Loucy (cell line): ENCODE measurements at regions not wholly inside any gene's neighbourhood (a gene's known extent, or its start where the extent isn't known, plus 50 kb on each side); places are given as distances from the start of the nearest gene placed in this dataset.

Source experiments
- H2AFZ ChIP-seq: fragments of 200-600 bp; sonication (generic); 2 replicates; pipeline ENCODE4 v1.6.0; 2016; ENCODE audit warnings: antibody characterized with exemption, mild to moderate bottlenecking, low read length, moderate library complexity
- H3F3A ChIP-seq: fragments of 200-600 bp; 2 replicates; pipeline ENCODE4 v1.6.0; 2016; ENCODE audit warnings: antibody characterized with exemption, low read depth, mild to moderate bottlenecking
- H3K27me3 ChIP-seq: fragments of 200-600 bp; sonication (generic); 2 replicates; pipeline ENCODE4 v1.6.1; 2014; ENCODE audit warnings: low read length, mild to moderate bottlenecking; ENCODE audit not compliant: insufficient read depth, poor library complexity, severe bottlenecking
- H3K36me3 ChIP-seq: fragments of 200-600 bp; sonication (generic); 2 replicates; pipeline ENCODE4 v1.6.1; 2016; ENCODE audit warnings: low read length; ENCODE audit not compliant: insufficient read depth
- H3K4me1 ChIP-seq: fragments of 200-600 bp; sonication (generic); 2 replicates; pipeline ENCODE4 v1.5.1; 2014; ENCODE audit warnings: low read length, mild to moderate bottlenecking; ENCODE audit not compliant: insufficient read depth, poor library complexity, severe bottlenecking
- H3K4me2 ChIP-seq: fragments of 200-600 bp; sonication (generic); 2 replicates; pipeline ENCODE4 v1.6.0; 2014; ENCODE audit warnings: antibody characterized with exemption, low read length, low read depth, mild to moderate bottlenecking; ENCODE audit not compliant: poor library complexity, severe bottlenecking
- H3K4me3 ChIP-seq: fragments of 200-600 bp; sonication (generic); 2 replicates; pipeline ENCODE4 v1.5.1; 2014; ENCODE audit warnings: low read length, mild to moderate bottlenecking, mixed read lengths; ENCODE audit not compliant: poor library complexity, severe bottlenecking
- H3K79me2 ChIP-seq: fragments of 200-600 bp; sonication (generic); 2 replicates; pipeline ENCODE4 v1.6.1; 2014; ENCODE audit warnings: low read length; ENCODE audit not compliant: insufficient read depth
- H3K9ac ChIP-seq: fragments of 200-600 bp; sonication (generic); 2 replicates; pipeline ENCODE4 v1.6.0; 2014; ENCODE audit warnings: mild to moderate bottlenecking, low read depth, low read length, moderate library complexity; ENCODE audit not compliant: poor library complexity, severe bottlenecking
- H3K9me2 ChIP-seq: fragments of 200-600 bp; sonication (generic); replicated peaks from 2 replicates; pipeline ENCODE4 v1.6.1; 2016; ENCODE audit warnings: low read depth, low read length, mixed read lengths
- H3K9me3 ChIP-seq: fragments of 200-600 bp; sonication (generic); 2 replicates; pipeline ENCODE4 v1.6.1; 2014; ENCODE audit warnings: mild to moderate bottlenecking, antibody characterized with exemption, low read length, low read depth; ENCODE audit not compliant: insufficient read depth
- H4K20me1 ChIP-seq: fragments of 200-600 bp; sonication (generic); 2 replicates; pipeline ENCODE4 v1.6.0; 2014; ENCODE audit warnings: antibody characterized with exemption, low read length, mild to moderate bottlenecking; ENCODE audit not compliant: insufficient read depth, poor library complexity, severe bottlenecking
- EZH2phosphoT487 ChIP-seq: fragments of 200-600 bp; IDR thresholded peaks from 2 replicates; pipeline ENCODE4 v1.6.1; 2018; ENCODE audit warnings: antibody characterized with exemption, mild to moderate bottlenecking, moderate library complexity, borderline replicate concordance
- TF ChIP-seq, protein P1 (sequence below): fragments of 200-600 bp; sonication (generic); conservative IDR thresholded peaks from 2 replicates; pipeline ENCODE4 v1.5.1; 2014; ENCODE audit warnings: mild to moderate bottlenecking, antibody characterized with exemption, low read length

DNA sequence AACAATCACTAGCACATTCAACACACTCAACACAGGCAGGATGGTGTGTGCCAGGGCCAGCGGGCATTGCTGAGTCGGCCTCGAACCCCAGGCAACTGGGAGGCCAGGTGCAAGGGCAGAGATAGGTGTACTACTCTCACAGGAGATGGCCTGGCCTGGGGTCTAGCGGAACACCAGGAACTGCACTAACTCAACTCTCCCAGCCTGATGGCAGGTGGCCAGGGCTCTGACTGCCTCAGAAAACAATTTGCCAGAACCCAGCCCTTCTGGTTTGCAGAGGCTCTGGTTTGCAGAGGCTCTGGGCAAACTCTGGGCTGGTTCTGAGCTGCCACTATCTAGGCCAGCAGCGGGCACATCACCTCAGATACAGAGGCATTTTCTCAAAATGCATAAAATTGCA, 229.2 kb upstream of the CHRNA7 start:
- H3K79me2 ChIP-seq: no peaks in the 10 kb centered on the region
- H3K4me1 ChIP-seq: no peaks in the 10 kb centered on the region
- H3K27me3 ChIP-seq: no peaks in the 10 kb centered on the region
- no peak overlapping the region for H3K4me2 ChIP-seq
- no peaks in the 10 kb centered on the region for H3K36me3 ChIP-seq
- H3K9me2 ChIP-seq: no peaks in the 10 kb centered on the region
- H3K9me3 ChIP-seq: no peaks in the 10 kb centered on the region
- no peak overlapping the region for H3K4me3 ChIP-seq
- no peak for TF ChIP-seq EZH2phosphoT487
- TF ChIP-seq, protein P1, sequence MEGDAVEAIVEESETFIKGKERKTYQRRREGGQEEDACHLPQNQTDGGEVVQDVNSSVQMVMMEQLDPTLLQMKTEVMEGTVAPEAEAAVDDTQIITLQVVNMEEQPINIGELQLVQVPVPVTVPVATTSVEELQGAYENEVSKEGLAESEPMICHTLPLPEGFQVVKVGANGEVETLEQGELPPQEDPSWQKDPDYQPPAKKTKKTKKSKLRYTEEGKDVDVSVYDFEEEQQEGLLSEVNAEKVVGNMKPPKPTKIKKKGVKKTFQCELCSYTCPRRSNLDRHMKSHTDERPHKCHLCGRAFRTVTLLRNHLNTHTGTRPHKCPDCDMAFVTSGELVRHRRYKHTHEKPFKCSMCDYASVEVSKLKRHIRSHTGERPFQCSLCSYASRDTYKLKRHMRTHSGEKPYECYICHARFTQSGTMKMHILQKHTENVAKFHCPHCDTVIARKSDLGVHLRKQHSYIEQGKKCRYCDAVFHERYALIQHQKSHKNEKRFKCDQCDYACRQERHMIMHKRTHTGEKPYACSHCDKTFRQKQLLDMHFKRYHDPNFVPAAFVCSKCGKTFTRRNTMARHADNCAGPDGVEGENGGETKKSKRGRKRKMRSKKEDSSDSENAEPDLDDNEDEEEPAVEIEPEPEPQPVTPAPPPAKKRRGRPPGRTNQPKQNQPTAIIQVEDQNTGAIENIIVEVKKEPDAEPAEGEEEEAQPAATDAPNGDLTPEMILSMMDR: no peak
- no peaks in the 10 kb centered on the region for H3F3A ChIP-seq
- H4K20me1 ChIP-seq: no peaks in the 10 kb centered on the region
- no peak overlapping the region for H2AFZ ChIP-seq
- no peak overlapping the region for H3K9ac ChIP-seq

DNA sequence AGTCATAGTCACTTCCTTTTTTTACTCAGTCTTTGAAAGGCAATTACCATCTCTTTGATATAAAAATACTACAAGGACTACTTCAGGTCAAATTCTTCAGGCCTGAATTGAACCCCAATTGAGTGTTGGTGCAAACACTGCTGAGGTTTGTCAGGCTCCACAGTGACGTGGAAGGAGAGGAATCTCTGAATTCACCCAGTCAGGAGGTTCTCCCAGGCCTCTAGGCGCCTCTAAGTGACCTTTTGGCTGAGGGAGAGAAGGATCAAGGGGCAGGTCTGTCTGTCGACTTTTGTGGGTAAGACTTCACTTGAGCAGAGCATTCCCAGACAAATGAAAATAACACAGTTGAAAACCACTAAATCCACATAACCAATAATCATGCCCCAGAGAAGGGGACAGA, 227.6 kb upstream of the CHRNA7 start:
- Histone ChIP-seq H3F3A (no peaks in the 10 kb centered on the region), H3K79me2 (no peaks in the 10 kb centered on the region), H3K36me3 (no peaks in the 10 kb centered on the region), H3K4me3 (no peak overlapping the region), H2AFZ (no peak overlapping the region), H3K4me1 (no peaks in the 10 kb centered on the region), H3K27me3 (no peaks in the 10 kb centered on the region), H3K9me3 (no peaks in the 10 kb centered on the region), H3K9me2 (no peaks in the 10 kb centered on the region), H3K4me2 (no peak overlapping the region), H3K9ac (no peak overlapping the region), H4K20me1 (no peaks in the 10 kb centered on the region)
- no peak for TF ChIP-seq EZH2phosphoT487
- TF ChIP-seq, protein P1: no peak

DNA sequence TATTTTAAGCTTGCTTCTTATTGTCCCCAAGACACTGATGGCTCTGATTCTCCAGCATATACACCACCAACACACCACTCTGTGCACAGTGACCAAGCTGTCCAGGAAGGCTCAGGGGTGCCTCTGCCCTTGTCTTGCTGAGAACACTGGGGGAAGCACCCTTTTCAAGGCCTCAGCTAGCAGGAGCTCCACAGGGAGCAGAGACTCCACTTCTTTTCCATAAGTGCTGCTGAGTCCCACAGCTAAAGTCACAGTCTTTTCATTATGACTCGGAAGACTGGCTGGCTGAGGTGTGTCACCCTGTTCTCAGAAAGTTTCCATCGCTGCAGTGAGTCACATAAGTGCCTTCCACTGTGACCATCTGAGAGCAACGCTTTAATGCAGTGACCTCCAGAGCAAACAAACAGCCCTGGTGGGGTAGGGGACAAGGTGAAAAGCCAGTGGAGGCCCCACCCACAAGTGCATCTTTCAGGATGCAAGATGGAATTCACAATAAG, 226.9 kb upstream of the CHRNA7 start:
- Histone ChIP-seq H3K27me3 (no peaks in the 10 kb centered on the region), H3K9ac (no peak overlapping the region), H3K79me2 (no peaks in the 10 kb centered on the region), H3K36me3 (no peaks in the 10 kb centered on the region), H2AFZ (no peak overlapping the region), H3K9me2 (no peaks in the 10 kb centered on the region), H3K4me3 (no peak overlapping the region), H3F3A (no peaks in the 10 kb centered on the region), H3K4me1 (no peaks in the 10 kb centered on the region), H3K9me3 (no peaks in the 10 kb centered on the region), H3K4me2 (no peak overlapping the region), H4K20me1 (no peaks in the 10 kb centered on the region)
- TF ChIP-seq, protein P1: no peak
- TF ChIP-seq EZH2phosphoT487: no peak
